Lung (tissue), 11 donors: ENCODE measurements at regions not wholly inside any gene's neighbourhood (a gene's known extent, or its start where the extent isn't known, plus 50 kb on each side); places are given as distances from the start of the nearest gene placed in this dataset.
"Not testable (repeated sequence)": the region's sequence is repeated elsewhere in the genome, so short reads cannot be mapped to it uniquely, and the experiment has no call there.

Experiments
- ATAC-seq: fragments of 200-7000 bp; cut with Tn5 transposase; one replicate; pipeline ENCODE4 v1.9.1; 2020; ENCODE audit warnings: moderate number of reproducible peaks; ENCODE audit not compliant: insufficient read depth, low FRiP score
- DNase-seq, 3 donors: peaks; one replicate each; pipeline ENCODE4 v3.0.0-alpha.2; 2013 to 2017
- H3K27ac ChIP-seq, 2 donors: one replicate each; pipeline ENCODE4 v1.5.1; 2013; ENCODE audit warnings: mild to moderate bottlenecking in 2 of 2, moderate library complexity in 2 of 2, control low read depth in 1 of 2, inconsistent platforms in 1 of 2, low read depth in 1 of 2, low read length in 1 of 2
- H3K27me3 ChIP-seq, 3 donors: one replicate each; pipeline ENCODE4 v1.5.1; 2013; ENCODE audit warnings: low read length in 2 of 3; ENCODE audit not compliant: control insufficient read depth in 3 of 3, insufficient read depth in 3 of 3
- H3K36me3 ChIP-seq, 4 donors: one replicate each; pipeline ENCODE4 v1.5.1; 2013; ENCODE audit warnings: low read length in 4 of 4, mild to moderate bottlenecking in 1 of 4, moderate library complexity in 1 of 4; ENCODE audit not compliant: control insufficient read depth in 4 of 4, insufficient read depth in 4 of 4
- H3K4me1 ChIP-seq, 5 donors: one replicate each; pipeline ENCODE4 v1.5.1; 2013; ENCODE audit warnings: low read length in 5 of 5, mild to moderate bottlenecking in 2 of 5, moderate library complexity in 1 of 5; ENCODE audit not compliant: control insufficient read depth in 5 of 5, insufficient read depth in 5 of 5
- H3K4me3 ChIP-seq: one replicate; pipeline ENCODE4 v1.5.1; 2013; ENCODE audit warnings: mild to moderate bottlenecking, control low read depth, moderate library complexity
- H3K9ac ChIP-seq, 2 donors: one replicate each; pipeline ENCODE4 v1.5.1; 2013; ENCODE audit warnings: low read length in 2 of 2, control low read depth in 1 of 2; ENCODE audit not compliant: insufficient read depth in 1 of 2
- H3K9me3 ChIP-seq, 4 donors: one replicate each; pipeline ENCODE4 v1.5.1; 2013; ENCODE audit warnings: low read length in 3 of 4, mild to moderate bottlenecking in 1 of 4, moderate library complexity in 1 of 4; ENCODE audit not compliant: control insufficient read depth in 4 of 4, insufficient read depth in 3 of 4
- CTCF ChIP-seq: IDR thresholded peaks from 2 replicates; pipeline ENCODE4 v1.5.1; 2012; ENCODE audit warnings: mild to moderate bottlenecking; ENCODE audit errors: control extremely low read depth, extremely low read depth
- WGBS, 2 donors: extraction: QIAGEN DNeasy Blood & Tissue Kit; methylation state at CpG; one replicate each; pipeline ENCODE4 v1.1.7; 2013; 5-methylcytosine and 5-hydroxymethylcytosine counted together
- donor health status: control.
- donor health status: control.
- donor health status: Bipolar disorder and iron deficiency.
- donor health status: healthy.
- donor health status: DM: yes; HTN: yes; CAD: no.

GRCh38 chr6:120935908-120936307 is 398.4 kb downstream of the TBC1D32 start:
- H3K9ac ChIP-seq = no peak overlapping the region
- ATAC-seq (no peak), DNase-seq (no peak)
- H3K9me3 ChIP-seq = no peaks in the 10 kb centered on the region
- no peak overlapping the region for H3K4me3 ChIP-seq
- H3K27me3 ChIP-seq = no peaks in the 10 kb centered on the region
- no peaks in the 10 kb centered on the region for H3K36me3 ChIP-seq
- no peak overlapping the region for H3K27ac ChIP-seq
- H3K4me1 ChIP-seq = no peaks in the 10 kb centered on the region
- no peak for TF ChIP-seq CTCF

- WGBS, 2 donors = 80 to 86% methylated on average over 2 of the region's 2 CpGs
- no peak for TF ChIP-seq CTCF
- Histone ChIP-seq H3K4me1 (no peaks in the 10 kb centered on the region), H3K4me3 (no peak overlapping the region), H3K36me3 (no peaks in the 10 kb centered on the region), H3K27ac (no peak overlapping the region), H3K9ac (no peak overlapping the region), H3K9me3 (no peaks in the 10 kb centered on the region), H3K27me3 (no peaks in the 10 kb centered on the region)
- no peak for DNase-seq
- ATAC-seq = no peak
Measured at GRCh38 chr6:120935016-120935415, 399.3 kb downstream of the TBC1D32 start.

DNA sequence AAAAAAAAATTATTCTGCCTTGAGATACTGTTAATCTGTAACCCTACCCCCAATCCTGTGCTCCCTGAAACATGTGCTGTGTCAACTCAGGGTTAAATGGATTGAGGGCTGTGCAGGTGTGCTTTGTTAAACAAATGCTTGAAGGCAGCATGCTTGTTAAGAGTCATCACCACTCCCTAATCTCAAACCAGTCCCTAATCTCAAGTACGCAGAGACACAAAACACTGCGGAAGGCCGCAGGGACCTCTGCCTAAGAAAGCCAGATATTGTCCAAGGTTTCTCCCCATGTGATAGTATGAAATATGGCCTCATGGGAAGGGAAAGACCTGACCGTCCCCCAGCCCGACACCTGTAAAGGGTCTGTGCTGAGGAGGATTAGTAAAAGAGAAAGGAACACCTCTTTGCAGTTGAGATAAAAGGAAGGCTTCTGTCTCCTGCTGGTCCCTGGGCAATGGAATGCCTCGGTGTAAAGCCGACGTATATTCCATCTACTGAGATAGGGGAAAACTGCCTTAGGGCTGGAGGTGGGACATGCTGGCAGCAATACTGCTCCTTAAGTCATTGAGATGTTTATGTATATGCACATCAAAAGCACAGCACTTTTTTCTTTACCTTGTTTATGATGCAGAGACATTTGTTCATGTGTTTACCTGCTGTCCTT is 402.6 kb downstream of the TBC1D32 start:
- not testable (repeated sequence) for DNase-seq, H3K36me3 ChIP-seq, H3K27ac ChIP-seq, H3K4me1 ChIP-seq, H3K9ac ChIP-seq, H3K27me3 ChIP-seq, H3K9me3 ChIP-seq, ATAC-seq, H3K4me3 ChIP-seq
- WGBS, 2 donors = 55 to 73% methylated on average over 8 of the region's 8 CpGs

DNA sequence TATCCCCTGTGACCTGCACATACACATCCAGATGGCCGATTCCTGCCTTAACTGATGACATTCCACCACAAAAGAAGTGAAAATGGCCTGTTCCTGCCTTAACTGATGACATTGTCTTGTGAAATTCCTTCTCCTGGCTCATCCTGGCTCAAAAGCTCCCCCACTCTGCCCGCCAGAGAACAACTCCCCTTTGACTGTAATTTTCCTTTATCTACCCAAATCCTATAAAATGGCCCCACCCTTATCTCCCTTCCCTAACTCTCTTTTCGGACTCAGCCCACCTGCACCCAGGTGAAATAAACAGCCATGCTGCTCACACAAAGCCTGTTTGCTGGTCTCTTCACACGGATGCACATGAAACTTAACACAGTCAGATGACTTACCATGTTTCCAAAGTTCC is 403.8 kb downstream of the TBC1D32 start:
- H3K36me3 ChIP-seq, DNase-seq, ATAC-seq, H3K9ac ChIP-seq, H3K9me3 ChIP-seq, H3K4me1 ChIP-seq, H3K4me3 ChIP-seq, H3K27ac ChIP-seq, H3K27me3 ChIP-seq: not testable (repeated sequence)
- WGBS, 2 donors = 65 to 84% methylated on average over 3 to 4 of the region's 4 CpGs
